ENCODE measurements at regions not wholly inside any gene's neighbourhood (a gene's known extent, or its start where the extent isn't known, plus 50 kb on each side); places are given as distances from the start of the nearest gene placed in this dataset.

- no peak for DNase-seq
Observed at GRCh38 chr1:60573726-60574409, 500.3 kb upstream of the C1orf87 start.

GRCh38 chr1:60573121-60573520, 499.6 kb upstream of the C1orf87 start:
- DNase-seq = no peak

GRCh38 chr1:60572378-60572777, 498.8 kb upstream of the C1orf87 start:
- DNase-seq = no peak

- DNase-seq = no peak
Observed at GRCh38 chr1:60571811-60572210, 498.2 kb upstream of the C1orf87 start.

- DNase-seq = no peak
Observed at GRCh38 chr1:60569189-60569588, 495.6 kb upstream of the C1orf87 start.

- no peak for DNase-seq
Observed at GRCh38 chr1:60567256-60567655, 493.7 kb upstream of the C1orf87 start.

- no peak for DNase-seq
Observed at GRCh38 chr1:60564916-60565750, 491.6 kb upstream of the C1orf87 start.

- no peak for DNase-seq
Observed at GRCh38 chr1:60563777-60564535, 490.4 kb upstream of the C1orf87 start.

- no peak for DNase-seq
Observed at GRCh38 chr1:60562740-60563139, 489.2 kb upstream of the C1orf87 start.

- DNase-seq = no peak
Observed at GRCh38 chr1:60560701-60561100, 487.1 kb upstream of the C1orf87 start.

GRCh38 chr1:60558236-60558635, 484.7 kb upstream of the C1orf87 start:
- no peak for DNase-seq

GRCh38 chr1:60553730-60554129, 480.2 kb upstream of the C1orf87 start:
- no peak for DNase-seq

GRCh38 chr1:60547821-60548220, 474.3 kb upstream of the C1orf87 start:
- no peak for DNase-seq

GRCh38 chr1:60541831-60542532, 468.4 kb upstream of the C1orf87 start:
- DNase-seq = no peak

- DNase-seq = no peak
Observed at GRCh38 chr1:60540141-60540540, 466.6 kb upstream of the C1orf87 start.

- DNase-seq = no peak
Observed at GRCh38 chr1:60535713-60536112, 462.1 kb upstream of the C1orf87 start.

GRCh38 chr1:60527567-60527966, 454.0 kb upstream of the C1orf87 start:
- no peak for DNase-seq

- no peak for DNase-seq
Observed at GRCh38 chr1:60516996-60517395, 443.4 kb upstream of the C1orf87 start.

- no peak for DNase-seq
Observed at GRCh38 chr1:60510162-60510561, 436.6 kb upstream of the C1orf87 start.

GRCh38 chr1:60504206-60504840, 430.8 kb upstream of the C1orf87 start:
- no peak for DNase-seq

- no peak for DNase-seq
Observed at GRCh38 chr1:60503266-60503925, 429.8 kb upstream of the C1orf87 start.

- no peak for DNase-seq
Observed at GRCh38 chr1:60502506-60502905, 428.9 kb upstream of the C1orf87 start.
